ENCODE measurements at regions not wholly inside any gene's neighbourhood (a gene's known extent, or its start where the extent isn't known, plus 50 kb on each side); places are given as distances from the start of the nearest gene placed in this dataset.

- Histone ChIP-seq H3K9me3 (ENCODE audit: control insufficient read depth in 1 of 2, low read length in 2 of 2) (no peaks in the 10 kb centered on the region), H3K27me3 (ENCODE audit: low read depth, low read length) (no peaks in the 10 kb centered on the region), H3K4me3 (ENCODE audit: low read depth in 1 of 2, low read length in 2 of 2) (no peak overlapping the region), H3K27ac (ENCODE audit: low read length) (no peak overlapping the region), H3K36me3 (ENCODE audit: control insufficient read depth in 1 of 2, insufficient read depth in 2 of 2, low read length in 2 of 2) (no peaks in the 10 kb centered on the region), H3K4me1 (ENCODE audit: control insufficient read depth in 1 of 2, insufficient read depth in 2 of 2, low read length in 2 of 2) (no peaks in the 10 kb centered on the region)
Observed at GRCh38 chr17:71985111-71986039, 135.4 kb upstream of the SOX9 start.

- no peak overlapping the region for H3K4me3 ChIP-seq (ENCODE audit: low read depth in 1 of 2, low read length in 2 of 2)
- H3K27me3 ChIP-seq (ENCODE audit: low read depth, low read length) = no peaks in the 10 kb centered on the region
- H3K36me3 ChIP-seq (ENCODE audit: control insufficient read depth in 1 of 2, insufficient read depth in 2 of 2, low read length in 2 of 2) = no peaks in the 10 kb centered on the region
- H3K9me3 ChIP-seq (ENCODE audit: control insufficient read depth in 1 of 2, low read length in 2 of 2) = no peaks in the 10 kb centered on the region
- H3K27ac ChIP-seq (ENCODE audit: low read length) = no peak overlapping the region
- H3K4me1 ChIP-seq (ENCODE audit: control insufficient read depth in 1 of 2, insufficient read depth in 2 of 2, low read length in 2 of 2) = no peaks in the 10 kb centered on the region
Observed at GRCh38 chr17:71986886-71987285, 133.9 kb upstream of the SOX9 start.

GRCh38 chr17:71987634-71988033 is 133.2 kb upstream of the SOX9 start:
- H3K9me3 ChIP-seq (ENCODE audit: control insufficient read depth in 1 of 2, low read length in 2 of 2) = no peaks in the 10 kb centered on the region
- H3K27me3 ChIP-seq (ENCODE audit: low read depth, low read length) = no peaks in the 10 kb centered on the region
- H3K4me3 ChIP-seq (ENCODE audit: low read depth in 1 of 2, low read length in 2 of 2) = no peak overlapping the region
- no peaks in the 10 kb centered on the region for H3K36me3 ChIP-seq (ENCODE audit: control insufficient read depth in 1 of 2, insufficient read depth in 2 of 2, low read length in 2 of 2)
- H3K27ac ChIP-seq (ENCODE audit: low read length) = no peak overlapping the region
- no peaks in the 10 kb centered on the region for H3K4me1 ChIP-seq (ENCODE audit: control insufficient read depth in 1 of 2, insufficient read depth in 2 of 2, low read length in 2 of 2)

DNA sequence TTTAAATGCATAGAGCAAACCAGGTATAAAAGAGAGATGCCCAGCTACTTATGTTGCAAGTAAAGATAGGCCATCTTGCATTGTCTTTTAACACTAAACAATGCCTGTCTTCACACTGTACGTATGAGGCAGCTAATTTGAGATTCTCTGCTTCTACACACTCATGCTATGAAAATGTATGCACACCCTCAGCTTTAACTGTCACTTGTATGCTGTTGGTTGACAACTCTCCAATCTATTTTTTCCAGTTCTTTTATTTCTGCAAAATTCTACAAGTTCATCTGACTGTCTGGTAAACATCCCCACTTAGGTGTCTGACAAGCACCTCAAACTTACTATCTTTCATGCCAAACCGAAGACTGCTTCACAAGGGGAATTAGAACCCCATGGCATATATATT is 131.7 kb upstream of the SOX9 start:
- no peaks in the 10 kb centered on the region for H3K27me3 ChIP-seq (ENCODE audit: low read depth, low read length)
- H3K9me3 ChIP-seq (ENCODE audit: control insufficient read depth in 1 of 2, low read length in 2 of 2) = no peaks in the 10 kb centered on the region
- H3K4me3 ChIP-seq (ENCODE audit: low read depth in 1 of 2, low read length in 2 of 2) = no peak overlapping the region
- no peaks in the 10 kb centered on the region for H3K4me1 ChIP-seq (ENCODE audit: control insufficient read depth in 1 of 2, insufficient read depth in 2 of 2, low read length in 2 of 2)
- no peak overlapping the region for H3K27ac ChIP-seq (ENCODE audit: low read length)
- H3K36me3 ChIP-seq (ENCODE audit: control insufficient read depth in 1 of 2, insufficient read depth in 2 of 2, low read length in 2 of 2) = no peaks in the 10 kb centered on the region

GRCh38 chr17:71993363-71993762 is 127.5 kb upstream of the SOX9 start:
- Histone ChIP-seq H3K4me1 (ENCODE audit: control insufficient read depth in 1 of 2, insufficient read depth in 2 of 2, low read length in 2 of 2) (no peaks in the 10 kb centered on the region), H3K27me3 (ENCODE audit: low read depth, low read length) (no peaks in the 10 kb centered on the region), H3K4me3 (ENCODE audit: low read depth in 1 of 2, low read length in 2 of 2) (no peak overlapping the region), H3K27ac (ENCODE audit: low read length) (no peak overlapping the region), H3K9me3 (ENCODE audit: control insufficient read depth in 1 of 2, low read length in 2 of 2) (no peaks in the 10 kb centered on the region), H3K36me3 (ENCODE audit: control insufficient read depth in 1 of 2, insufficient read depth in 2 of 2, low read length in 2 of 2) (no peaks in the 10 kb centered on the region)

- H3K9me3 ChIP-seq (ENCODE audit: control insufficient read depth in 1 of 2, low read length in 2 of 2) = no peaks in the 10 kb centered on the region
- no peaks in the 10 kb centered on the region for H3K36me3 ChIP-seq (ENCODE audit: control insufficient read depth in 1 of 2, insufficient read depth in 2 of 2, low read length in 2 of 2)
- H3K27ac ChIP-seq (ENCODE audit: low read length) = no peak overlapping the region
- no peaks in the 10 kb centered on the region for H3K27me3 ChIP-seq (ENCODE audit: low read depth, low read length)
- no peaks in the 10 kb centered on the region for H3K4me1 ChIP-seq (ENCODE audit: control insufficient read depth in 1 of 2, insufficient read depth in 2 of 2, low read length in 2 of 2)
- no peak overlapping the region for H3K4me3 ChIP-seq (ENCODE audit: low read depth in 1 of 2, low read length in 2 of 2)
Observed at GRCh38 chr17:71995590-71995989, 125.2 kb upstream of the SOX9 start.

- Histone ChIP-seq H3K36me3 (ENCODE audit: control insufficient read depth in 1 of 2, insufficient read depth in 2 of 2, low read length in 2 of 2) (no peaks in the 10 kb centered on the region), H3K4me1 (ENCODE audit: control insufficient read depth in 1 of 2, insufficient read depth in 2 of 2, low read length in 2 of 2) (no peaks in the 10 kb centered on the region), H3K9me3 (ENCODE audit: control insufficient read depth in 1 of 2, low read length in 2 of 2) (no peaks in the 10 kb centered on the region), H3K27ac (ENCODE audit: low read length) (no peak overlapping the region), H3K4me3 (ENCODE audit: low read depth in 1 of 2, low read length in 2 of 2) (no peak overlapping the region), H3K27me3 (ENCODE audit: low read depth, low read length) (no peaks in the 10 kb centered on the region)
Observed at GRCh38 chr17:72004011-72004427, 116.8 kb upstream of the SOX9 start.

DNA sequence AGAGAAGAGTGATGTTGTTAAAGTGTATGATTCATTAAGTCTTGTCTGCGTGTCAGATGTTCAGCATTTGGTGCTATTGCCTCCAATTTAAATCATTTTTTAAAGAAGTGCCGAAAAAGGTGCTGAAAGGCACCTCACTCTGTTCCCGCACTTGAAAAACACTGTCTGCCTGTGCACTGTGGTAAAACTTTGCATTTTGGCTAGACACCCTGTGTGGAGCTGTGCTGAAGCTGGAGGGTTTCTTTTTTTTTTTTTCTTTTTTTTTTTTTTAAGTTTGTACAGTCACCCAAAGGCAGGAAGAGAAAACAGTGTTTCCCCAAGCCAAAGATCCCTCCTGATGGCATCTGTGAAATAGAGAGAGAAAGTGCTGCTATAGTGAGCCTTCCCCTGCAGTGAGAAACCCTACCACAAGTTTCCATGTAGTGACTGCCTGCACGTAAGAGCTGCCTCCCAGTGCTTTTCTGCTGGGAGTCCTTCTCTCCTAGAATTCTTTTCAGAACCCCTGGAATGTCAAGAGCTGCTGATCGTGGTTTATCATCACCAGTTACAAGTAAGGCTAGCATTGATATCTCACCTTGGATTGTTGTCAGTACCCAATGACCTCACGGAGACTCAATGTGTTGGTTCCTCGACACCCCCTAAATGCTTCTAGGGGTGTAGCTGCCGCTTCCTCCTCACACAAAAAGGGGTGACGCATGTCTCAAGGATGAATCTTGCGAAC is 116.0 kb upstream of the SOX9 start:
- Histone ChIP-seq H3K27me3 (ENCODE audit: low read depth, low read length) (no peaks in the 10 kb centered on the region), H3K36me3 (ENCODE audit: control insufficient read depth in 1 of 2, insufficient read depth in 2 of 2, low read length in 2 of 2) (no peaks in the 10 kb centered on the region), H3K4me1 (ENCODE audit: control insufficient read depth in 1 of 2, insufficient read depth in 2 of 2, low read length in 2 of 2) (no peaks in the 10 kb centered on the region), H3K4me3 (ENCODE audit: low read depth in 1 of 2, low read length in 2 of 2) (no peak overlapping the region), H3K9me3 (ENCODE audit: control insufficient read depth in 1 of 2, low read length in 2 of 2) (no peaks in the 10 kb centered on the region), H3K27ac (ENCODE audit: low read length) (no peak overlapping the region)

GRCh38 chr17:72005332-72006163 is 115.3 kb upstream of the SOX9 start:
- H3K4me3 ChIP-seq (ENCODE audit: low read depth in 1 of 2, low read length in 2 of 2) = no peak overlapping the region
- H3K4me1 ChIP-seq (ENCODE audit: control insufficient read depth in 1 of 2, insufficient read depth in 2 of 2, low read length in 2 of 2) = no peaks in the 10 kb centered on the region
- no peaks in the 10 kb centered on the region for H3K9me3 ChIP-seq (ENCODE audit: control insufficient read depth in 1 of 2, low read length in 2 of 2)
- no peak overlapping the region for H3K27ac ChIP-seq (ENCODE audit: low read length)
- no peaks in the 10 kb centered on the region for H3K36me3 ChIP-seq (ENCODE audit: control insufficient read depth in 1 of 2, insufficient read depth in 2 of 2, low read length in 2 of 2)
- no peaks in the 10 kb centered on the region for H3K27me3 ChIP-seq (ENCODE audit: low read depth, low read length)

DNA sequence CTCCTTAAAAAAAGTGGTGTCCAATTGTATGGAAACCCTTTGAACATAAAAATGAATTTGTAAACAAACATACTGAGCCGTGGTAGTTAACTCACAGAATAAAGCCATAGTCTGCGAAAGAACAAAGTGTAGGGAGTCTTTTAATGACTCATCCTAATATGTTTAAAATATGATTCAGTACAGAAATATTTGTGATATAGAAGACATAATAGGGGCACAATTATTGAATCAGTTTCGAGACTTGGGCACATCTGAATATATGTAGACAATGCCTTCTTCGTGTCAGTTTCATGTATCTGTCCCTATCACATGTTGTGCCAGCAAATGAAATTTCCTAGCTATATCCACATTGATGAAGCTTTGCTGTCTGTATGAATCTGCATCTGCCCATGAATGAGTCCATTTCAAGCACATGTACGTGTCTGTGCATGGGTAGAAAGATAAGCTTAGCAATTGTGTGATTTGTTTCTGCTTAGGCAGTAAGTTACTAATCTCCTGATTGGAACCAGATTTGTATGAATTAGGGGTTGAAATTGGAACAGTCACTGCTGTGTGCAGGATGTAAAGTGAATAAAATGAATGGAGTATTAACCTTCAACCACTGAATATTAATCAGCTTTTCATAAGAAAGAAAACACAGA is 112.5 kb upstream of the SOX9 start:
- Histone ChIP-seq H3K27me3 (ENCODE audit: low read depth, low read length) (no peaks in the 10 kb centered on the region), H3K4me1 (ENCODE audit: control insufficient read depth in 1 of 2, insufficient read depth in 2 of 2, low read length in 2 of 2) (no peaks in the 10 kb centered on the region), H3K9me3 (ENCODE audit: control insufficient read depth in 1 of 2, low read length in 2 of 2) (no peaks in the 10 kb centered on the region), H3K36me3 (ENCODE audit: control insufficient read depth in 1 of 2, insufficient read depth in 2 of 2, low read length in 2 of 2) (no peaks in the 10 kb centered on the region), H3K4me3 (ENCODE audit: low read depth in 1 of 2, low read length in 2 of 2) (no peak overlapping the region), H3K27ac (ENCODE audit: low read length) (no peak overlapping the region)

DNA sequence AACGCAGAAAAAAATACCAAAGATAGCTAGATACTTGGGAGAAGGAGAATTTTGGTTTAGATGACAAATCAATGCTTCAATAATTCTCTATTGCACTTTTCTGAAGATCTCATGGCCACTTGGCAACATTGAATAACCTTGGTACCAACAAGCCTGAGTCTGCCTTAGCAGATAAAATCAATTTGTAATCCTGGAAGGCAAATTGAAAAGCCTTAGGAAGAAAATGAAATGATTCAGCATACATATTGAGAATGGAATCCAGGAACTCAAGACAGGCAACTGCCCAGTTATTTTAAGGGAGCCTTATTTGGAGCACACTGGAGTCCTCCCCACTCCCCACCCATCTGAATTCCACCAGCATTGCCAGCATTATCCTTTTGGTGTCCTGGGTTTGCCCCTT is 109.3 kb upstream of the SOX9 start:
- no peak overlapping the region for H3K27ac ChIP-seq (ENCODE audit: low read length)
- no peaks in the 10 kb centered on the region for H3K9me3 ChIP-seq (ENCODE audit: control insufficient read depth in 1 of 2, low read length in 2 of 2)
- no peaks in the 10 kb centered on the region for H3K4me1 ChIP-seq (ENCODE audit: control insufficient read depth in 1 of 2, insufficient read depth in 2 of 2, low read length in 2 of 2)
- no peaks in the 10 kb centered on the region for H3K36me3 ChIP-seq (ENCODE audit: control insufficient read depth in 1 of 2, insufficient read depth in 2 of 2, low read length in 2 of 2)
- no peaks in the 10 kb centered on the region for H3K27me3 ChIP-seq (ENCODE audit: low read depth, low read length)
- H3K4me3 ChIP-seq (ENCODE audit: low read depth in 1 of 2, low read length in 2 of 2) = no peak overlapping the region
